ENCODE measurements at regions not wholly inside any gene's neighbourhood (a gene's known extent, or its start where the extent isn't known, plus 50 kb on each side); places are given as distances from the start of the nearest gene placed in this dataset.
"Not testable (repeated sequence)": the region's sequence is repeated elsewhere in the genome, so short reads cannot be mapped to it uniquely, and the experiment has no call there.

DNA sequence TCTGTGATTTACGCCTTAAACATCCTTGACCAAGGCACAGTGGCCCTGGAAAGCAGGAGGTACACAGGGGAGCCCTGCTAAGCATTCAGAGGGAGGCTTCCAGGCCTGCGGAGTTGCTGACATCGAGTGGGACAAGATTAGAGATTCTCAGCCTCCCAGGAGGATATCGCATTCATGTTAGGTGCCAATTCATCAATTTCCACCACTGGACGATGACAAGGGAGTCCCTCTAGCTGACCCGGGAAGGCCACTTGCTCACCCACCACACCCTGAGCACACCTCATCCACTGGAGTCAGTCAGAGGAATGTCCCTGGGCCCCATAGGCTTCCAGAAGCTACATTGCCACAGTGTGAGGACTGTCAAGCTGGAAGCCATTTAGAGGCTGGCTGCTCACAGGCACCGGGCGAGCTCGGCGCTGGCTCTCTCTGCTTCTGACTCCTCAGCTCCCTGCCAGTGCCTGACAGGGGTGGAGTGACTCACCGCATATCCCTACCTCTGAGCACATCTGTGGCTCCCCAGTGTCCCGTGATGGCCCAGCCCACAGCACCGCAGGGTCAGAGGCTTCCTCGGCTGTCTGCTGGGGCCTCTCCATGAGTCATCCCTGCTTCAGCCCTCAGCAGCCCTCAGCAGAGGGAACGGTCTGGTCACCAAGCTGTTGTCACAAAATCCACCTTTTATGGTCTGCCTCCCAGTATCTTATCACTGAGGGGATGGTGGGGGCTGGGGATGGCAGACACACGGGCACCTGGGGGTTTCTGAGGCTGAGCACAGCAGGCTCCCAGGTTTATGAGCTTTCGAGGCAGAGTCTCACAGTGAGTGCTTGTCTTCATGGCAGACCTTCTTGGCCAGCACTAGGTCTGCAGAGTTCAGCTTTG lies 117.5 kb downstream of the ZNF608 start:
- Histone ChIP-seq H3K27ac (peak overlapping the region in 4 of 21 experiments; percentile 11 to 36 (median 34)), H3K4me3 (no peak overlapping the region)

DNA sequence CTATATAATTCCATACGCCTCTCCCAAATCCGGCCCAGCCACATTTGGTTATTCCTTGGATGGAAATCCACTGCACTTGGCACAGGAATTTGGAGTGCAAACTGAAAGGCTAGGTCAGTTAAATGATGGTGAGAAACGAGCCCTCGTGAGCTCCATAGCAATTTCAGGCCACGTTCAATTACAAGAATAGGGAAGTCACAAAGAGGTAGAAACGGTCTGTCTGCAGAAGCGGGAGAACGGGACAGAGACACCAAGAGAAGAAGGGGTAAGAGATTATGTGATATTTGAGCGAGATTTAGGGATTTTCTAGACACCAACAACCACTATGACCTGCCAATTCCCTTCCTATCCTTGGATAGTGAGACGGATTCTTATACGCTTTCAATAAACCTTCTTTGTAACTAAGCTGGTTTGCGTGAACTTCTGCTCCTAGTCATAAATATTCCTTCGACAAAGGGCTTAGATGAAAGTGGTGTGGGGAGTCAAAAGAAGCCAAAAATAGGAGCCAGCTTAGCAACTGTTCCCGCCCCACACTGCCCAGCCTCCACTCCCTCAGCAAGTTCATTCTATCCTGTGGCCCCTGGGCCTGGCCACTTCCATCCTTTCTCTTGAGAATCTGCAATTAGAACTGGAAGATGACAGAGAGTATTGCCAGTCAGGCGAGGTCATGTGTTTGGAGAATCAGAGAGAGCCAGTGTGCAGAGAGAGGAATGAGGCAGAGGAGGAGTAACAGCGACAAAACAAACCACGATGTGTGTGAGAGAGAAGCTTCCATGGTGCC lies 118.4 kb downstream of the ZNF608 start:
- H3K4me3 ChIP-seq: no peak overlapping the region
- H3K27ac ChIP-seq: no peak overlapping the region

DNA sequence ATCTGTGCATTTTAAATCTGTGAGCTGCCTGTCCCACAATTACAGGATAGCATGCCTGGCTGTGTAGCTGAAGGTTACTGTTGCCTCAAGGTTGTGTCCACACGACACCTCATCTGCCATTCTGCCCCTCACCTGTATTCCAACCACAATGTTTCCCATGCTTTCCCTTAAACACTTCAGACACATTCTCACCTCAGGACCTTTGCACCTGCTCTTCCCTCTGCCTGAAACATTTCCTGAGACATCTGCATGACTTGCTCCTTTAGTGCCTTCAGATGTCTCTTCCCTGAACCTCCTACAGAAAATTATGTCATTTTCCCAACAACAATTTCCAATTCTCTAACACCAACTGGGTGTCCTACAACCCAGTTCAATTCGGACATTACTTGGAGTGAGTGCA lies 120.4 kb downstream of the ZNF608 start:
- Histone ChIP-seq H3K4me3 (no peak overlapping the region), H3K27ac (no peak overlapping the region)

DNA sequence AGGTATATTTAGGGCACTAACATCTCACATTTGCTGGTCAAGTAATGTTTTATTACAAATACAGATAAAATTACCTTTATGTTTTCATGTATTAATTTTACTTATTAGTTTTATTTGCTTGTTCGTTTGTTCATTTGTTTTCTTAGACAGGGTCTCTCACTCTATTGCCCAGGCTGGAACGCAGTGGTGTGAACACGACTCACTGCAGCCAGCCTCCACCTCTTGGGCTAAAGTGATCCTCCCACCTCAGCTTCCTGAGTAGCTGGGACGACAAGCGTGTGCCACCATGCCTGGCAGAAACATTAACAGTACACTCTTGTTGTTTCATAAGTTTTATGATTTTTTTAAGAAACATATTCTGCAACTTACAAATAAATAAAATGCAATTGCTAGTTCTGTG lies 123.2 kb downstream of the ZNF608 start:
- no peak overlapping the region for H3K27ac ChIP-seq
- no peak overlapping the region for H3K4me3 ChIP-seq

DNA sequence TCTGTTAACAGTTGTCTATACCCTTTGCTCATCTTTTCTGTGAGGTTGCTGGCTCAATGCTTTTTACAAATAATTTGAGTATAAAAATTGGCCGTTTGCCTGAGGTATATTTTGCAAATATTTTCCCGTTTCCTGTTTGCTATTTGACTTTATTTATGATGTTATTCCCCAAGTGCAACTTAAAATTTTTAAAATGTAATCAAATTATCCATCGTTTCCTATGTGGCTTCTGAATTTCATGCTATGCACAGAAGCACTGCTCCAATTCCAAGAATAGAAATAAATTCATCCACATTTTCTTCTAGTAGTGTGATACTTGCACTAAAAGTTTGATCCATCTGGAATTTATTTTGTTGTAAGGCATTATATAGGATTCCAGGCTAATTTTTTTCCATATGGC lies 123.6 kb downstream of the ZNF608 start:
- H3K27ac ChIP-seq: no peak overlapping the region
- H3K4me3 ChIP-seq: no peak overlapping the region

DNA sequence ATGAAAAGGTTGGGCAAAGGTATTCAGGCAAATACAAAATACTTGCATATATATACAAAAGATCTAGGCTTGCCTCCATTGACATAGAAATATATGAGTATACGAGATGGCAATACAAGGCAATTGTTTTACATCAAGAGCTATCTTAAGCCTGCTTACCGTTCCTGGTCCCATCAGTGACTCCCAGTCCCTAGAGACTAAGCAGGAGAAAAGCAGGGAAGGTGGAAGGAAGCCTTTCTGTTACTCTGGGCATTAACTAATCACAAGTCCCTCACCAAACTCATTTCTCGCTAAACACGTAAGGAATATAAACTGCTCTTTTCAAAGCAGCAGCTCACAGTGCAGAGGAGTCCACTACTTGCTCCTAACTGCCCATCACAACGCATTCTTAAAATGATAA lies 125.2 kb downstream of the ZNF608 start:
- H3K4me3 ChIP-seq: no peak overlapping the region
- no peak overlapping the region for H3K27ac ChIP-seq

DNA sequence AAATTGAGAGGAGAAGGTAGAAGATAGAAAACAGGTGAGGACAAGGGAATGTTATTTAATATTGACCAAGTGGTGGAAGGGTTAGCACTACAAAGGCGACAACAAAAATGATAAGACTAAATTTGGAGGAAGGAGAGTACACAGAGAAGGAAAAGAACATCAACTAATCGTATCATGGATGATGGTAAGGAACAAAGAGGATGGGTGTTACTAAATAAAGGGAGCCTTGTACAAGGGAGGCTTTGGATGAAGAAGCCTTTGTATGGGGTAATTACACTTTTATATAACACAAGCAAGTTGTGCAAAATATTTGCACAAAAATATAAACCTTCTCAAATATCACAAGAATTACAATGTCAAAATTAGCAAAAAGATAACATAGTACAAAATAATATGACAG lies 125.7 kb downstream of the ZNF608 start:
- no peak overlapping the region for H3K27ac ChIP-seq
- H3K4me3 ChIP-seq: no peak overlapping the region

DNA sequence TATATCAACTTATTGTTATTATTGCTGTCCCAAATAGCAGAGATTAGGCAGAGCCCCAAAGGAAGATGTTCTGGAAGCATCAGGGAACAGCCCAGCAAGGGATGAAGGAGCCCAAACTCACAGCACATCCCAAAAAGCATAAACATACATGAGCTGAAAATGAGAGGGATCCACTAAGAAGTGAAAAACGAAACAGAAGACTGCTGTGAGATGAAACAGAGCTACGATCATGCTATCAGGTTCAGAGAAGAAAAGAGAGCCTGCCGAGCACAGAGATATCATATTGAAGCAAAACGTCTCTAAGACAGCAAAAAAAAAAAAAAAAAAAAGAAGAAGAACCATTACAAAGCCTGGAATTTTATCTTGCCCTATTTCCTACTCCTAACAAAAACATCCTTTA lies 127.3 kb downstream of the ZNF608 start:
- no peak overlapping the region for H3K27ac ChIP-seq
- H3K4me3 ChIP-seq: no peak overlapping the region

DNA sequence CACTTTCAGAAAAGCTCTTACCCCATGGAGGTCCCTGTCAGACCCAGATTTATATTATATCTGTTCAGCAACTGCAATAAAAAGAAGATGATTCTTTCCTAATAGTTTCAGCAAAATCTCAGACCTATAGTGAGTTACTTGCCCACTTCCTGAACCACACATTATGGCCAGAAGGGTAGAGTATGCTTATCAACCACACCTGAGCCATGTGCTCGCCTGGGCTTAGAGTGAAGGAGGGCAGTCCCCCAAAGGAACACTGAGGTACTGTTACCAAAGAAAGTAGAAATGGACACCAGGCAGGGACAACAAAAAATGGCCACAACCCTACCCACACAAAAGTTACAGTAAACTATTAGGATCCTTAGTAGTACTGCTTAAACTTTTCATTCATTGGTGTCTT lies 128.7 kb downstream of the ZNF608 start:
- no peak overlapping the region for H3K27ac ChIP-seq
- H3K4me3 ChIP-seq: no peak overlapping the region

- Histone ChIP-seq H3K4me3 (no peak overlapping the region), H3K27ac (no peak overlapping the region)
Measured at GRCh38 chr5:124614836-124615385, 131.5 kb downstream of the ZNF608 start.

DNA sequence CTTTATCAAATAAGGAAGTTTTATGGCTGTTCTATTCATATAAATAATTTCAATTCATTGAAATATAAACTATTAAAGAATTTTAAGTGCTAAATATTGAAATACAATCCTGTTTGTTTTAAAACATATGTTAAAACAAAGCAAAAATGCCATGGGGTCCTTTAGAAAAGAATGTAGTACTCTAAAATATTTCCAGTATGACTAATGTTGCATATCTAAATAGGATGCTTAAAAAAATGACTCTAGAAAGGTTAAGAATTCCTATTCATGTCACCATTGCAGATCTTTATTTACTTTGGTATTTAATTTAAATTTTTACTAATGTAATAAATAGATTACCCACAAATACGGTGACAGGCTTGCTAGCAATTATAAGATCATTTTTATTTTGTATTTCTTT lies 132.3 kb downstream of the ZNF608 start:
- Histone ChIP-seq H3K4me3 (no peak overlapping the region), H3K27ac (no peak overlapping the region)

GRCh38 chr5:124613273-124613953 lies 133.0 kb downstream of the ZNF608 start:
- Histone ChIP-seq H3K27ac (no peak overlapping the region), H3K4me3 (no peak overlapping the region)

GRCh38 chr5:124612023-124612422 lies 134.4 kb downstream of the ZNF608 start:
- H3K27ac ChIP-seq: no peak overlapping the region
- H3K4me3 ChIP-seq: no peak overlapping the region

- H3K27ac ChIP-seq, H3K4me3 ChIP-seq: not testable (repeated sequence)
Measured at GRCh38 chr5:124611262-124611661, 135.2 kb downstream of the ZNF608 start.

DNA sequence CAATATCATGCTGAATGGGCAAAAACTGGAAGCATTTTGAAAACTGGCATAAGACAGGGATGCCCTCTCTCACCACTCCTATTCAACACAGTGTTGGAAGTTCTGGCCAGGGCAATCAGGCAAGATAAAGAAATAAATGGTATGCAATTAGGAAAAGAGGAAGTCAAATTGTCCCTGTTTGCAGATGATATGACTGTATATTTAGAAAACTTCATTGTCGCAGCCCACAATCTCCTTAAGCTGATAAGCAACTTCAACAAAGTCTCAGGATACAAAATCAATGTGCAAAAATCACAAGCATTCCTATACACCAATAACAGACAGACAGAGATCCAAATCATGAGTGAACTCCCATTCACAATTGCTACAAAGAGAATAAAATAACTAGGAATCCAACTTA lies 136.8 kb downstream of the ZNF608 start:
- not testable (repeated sequence) for H3K4me3 ChIP-seq, H3K27ac ChIP-seq

DNA sequence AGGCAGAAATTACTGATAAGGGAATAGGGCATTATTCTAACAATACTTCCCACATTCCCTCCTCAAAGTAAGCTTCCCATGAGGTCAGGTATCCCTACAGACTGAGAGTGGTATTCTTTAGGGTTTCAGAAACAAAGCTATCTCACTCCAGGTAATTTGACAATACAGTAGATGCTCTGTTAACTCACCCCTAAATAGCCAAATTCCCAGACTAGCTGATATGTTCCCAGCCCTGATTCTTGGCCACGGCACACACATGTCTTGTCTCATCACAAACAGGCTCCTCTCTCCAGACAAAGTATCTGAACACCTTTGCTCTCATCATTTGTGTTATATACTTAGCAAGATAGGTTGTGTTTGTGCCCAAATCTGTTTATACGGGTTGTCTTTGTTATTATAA lies 139.9 kb downstream of the ZNF608 start:
- Histone ChIP-seq H3K27ac (no peak overlapping the region), H3K4me3 (no peak overlapping the region)

DNA sequence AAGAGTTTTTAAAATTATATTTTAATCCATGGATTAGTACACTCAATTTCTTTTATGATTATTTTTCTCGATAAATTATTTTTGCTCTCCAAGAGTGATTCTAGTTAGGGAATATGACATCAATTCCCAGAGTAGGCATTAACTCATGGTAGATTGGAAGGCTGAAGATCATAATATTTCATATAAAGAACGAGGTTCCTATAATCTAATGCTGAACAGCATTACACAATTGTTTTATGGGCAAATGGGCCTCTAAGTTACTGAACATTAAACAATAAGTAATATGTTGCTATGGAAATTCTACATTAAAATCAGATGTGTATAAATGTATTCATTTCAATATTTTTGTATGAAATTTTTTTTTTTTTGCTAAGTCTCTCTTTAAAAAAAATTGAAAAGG lies 140.3 kb downstream of the ZNF608 start:
- Histone ChIP-seq H3K27ac (no peak overlapping the region), H3K4me3 (no peak overlapping the region)

DNA sequence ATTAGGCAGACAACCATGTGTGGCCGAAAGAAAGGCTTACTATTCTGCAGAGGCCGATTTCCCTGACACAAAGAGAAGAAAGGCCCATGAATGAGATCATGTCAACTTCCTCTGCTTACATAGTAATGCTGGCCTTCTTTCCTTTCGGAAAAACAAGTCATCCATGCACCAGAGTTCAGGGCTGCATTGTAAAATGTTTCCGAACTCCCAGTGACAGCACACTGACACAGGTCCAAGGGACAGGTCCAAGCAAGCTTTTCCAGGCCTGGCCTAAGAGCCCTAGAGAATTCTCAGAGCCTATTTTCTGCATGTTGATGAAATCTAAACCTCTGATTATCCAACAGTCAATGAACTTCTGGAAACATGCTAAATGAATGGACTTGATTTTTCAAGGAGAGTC lies 140.9 kb downstream of the ZNF608 start:
- Histone ChIP-seq H3K4me3 (no peak overlapping the region), H3K27ac (peak overlapping the region in 1 of 21 experiments; percentile 13)

DNA sequence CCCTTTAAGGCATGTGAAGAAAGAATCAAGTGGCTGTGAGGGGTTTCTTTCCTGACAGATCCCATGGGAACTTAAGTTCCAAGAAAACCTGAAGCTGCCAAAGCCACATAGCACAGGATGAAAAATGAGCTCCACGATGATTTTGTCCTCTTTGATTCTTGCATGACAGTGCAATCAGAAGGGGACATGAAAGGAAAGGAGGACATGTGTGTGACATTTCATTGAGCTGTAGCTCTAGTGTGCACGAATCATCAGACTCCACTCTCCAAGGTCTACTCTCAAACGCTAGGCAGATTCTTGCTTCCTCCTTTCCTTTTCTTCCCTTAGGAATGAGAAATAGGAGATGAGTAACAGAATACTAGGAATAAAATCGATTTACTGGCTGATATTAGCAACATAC lies 142.0 kb downstream of the ZNF608 start:
- Histone ChIP-seq H3K27ac (no peak overlapping the region), H3K4me3 (no peak overlapping the region)

GRCh38 chr5:124602925-124603650 lies 143.4 kb downstream of the ZNF608 start:
- H3K27ac ChIP-seq: no peak overlapping the region
- H3K4me3 ChIP-seq: no peak overlapping the region

All from skin epidermis (tissue), 12 donors.